ENCODE measurements at regions not wholly inside any gene's neighbourhood (a gene's known extent, or its start where the extent isn't known, plus 50 kb on each side); places are given as distances from the start of the nearest gene placed in this dataset.

GRCh38 chr10:49463605-49464004 is 67.7 kb upstream of the DRGX start:
- CTCF ChIA-PET = interaction anchor here (0.9 to 1.1 kb wide), 2 partner anchors 17 to 131 kb away, joined by 3 to 4 read pairs; no protein-coding TSS in a partner anchor
- POLR2A ChIA-PET = no interaction called here
- TF ChIP-seq CTCF (IDR thresholded peaks at IDR 0.05; ENCODE audit: insufficient read depth, low read length, missing control alignments) = no peak
- H3K4me3 ChIP-seq (ENCODE audit: low read depth, low read length) = no peak overlapping the region
- DNase-seq (ENCODE audit: low read depth, low spot score) = no peak

DNA sequence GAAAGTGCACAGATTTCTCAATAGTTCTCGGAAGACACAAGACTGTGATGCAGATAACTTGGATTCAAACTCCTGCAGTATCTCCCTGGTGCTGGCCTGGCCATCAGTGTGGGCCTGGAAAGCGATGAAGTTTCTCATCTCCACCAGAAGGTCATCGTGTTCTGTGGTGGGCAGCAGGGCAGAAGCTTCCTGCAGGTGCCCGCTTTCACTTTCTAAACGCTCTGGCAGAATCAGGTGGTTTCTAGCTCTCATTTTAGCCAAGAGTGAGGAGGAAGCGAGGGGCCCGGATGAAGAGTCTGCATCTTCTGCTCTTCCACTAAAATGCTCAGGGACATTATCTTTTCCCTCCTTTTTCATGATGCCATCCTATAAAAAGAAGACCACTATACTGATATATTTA is 63.0 kb upstream of the DRGX start:
- POLR2A ChIA-PET = no interaction called here
- TF ChIP-seq CTCF (IDR thresholded peaks at IDR 0.05; ENCODE audit: insufficient read depth, low read length, missing control alignments) = no peak
- H3K4me3 ChIP-seq (ENCODE audit: low read depth, low read length) = no peak overlapping the region
- no peak for DNase-seq (ENCODE audit: low read depth, low spot score)
- CTCF ChIA-PET = no interaction called here

DNA sequence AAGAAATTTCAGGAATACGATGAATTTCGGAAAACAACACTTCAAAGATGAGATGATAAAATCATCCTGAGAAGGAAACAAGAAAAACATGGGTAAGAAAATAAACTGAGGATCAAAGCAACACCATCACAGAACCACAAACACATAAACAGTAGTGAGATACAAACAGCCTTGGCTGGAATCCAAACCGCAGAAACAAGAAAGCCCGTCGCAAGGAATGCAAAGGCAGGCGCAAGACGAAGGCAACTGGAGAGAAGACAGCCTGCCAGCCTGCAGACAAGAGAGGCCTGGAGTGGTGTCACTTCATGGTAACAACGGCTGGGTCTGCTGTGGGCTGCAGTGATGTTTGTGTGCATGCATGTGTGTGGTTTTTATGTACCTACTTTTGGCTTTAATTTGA is 61.8 kb upstream of the DRGX start:
- no peak for DNase-seq (ENCODE audit: low read depth, low spot score)
- ChIA-PET CTCF (interaction anchor here (1.0 to 2.3 kb wide), 2 partner anchors 50 to 54 kb away, joined by 4 to 8 read pairs; no protein-coding TSS in a partner anchor), POLR2A (no interaction called here)
- TF ChIP-seq CTCF (IDR thresholded peaks at IDR 0.05; ENCODE audit: insufficient read depth, low read length, missing control alignments) = no peak
- H3K4me3 ChIP-seq (ENCODE audit: low read depth, low read length) = no peak overlapping the region

DNA sequence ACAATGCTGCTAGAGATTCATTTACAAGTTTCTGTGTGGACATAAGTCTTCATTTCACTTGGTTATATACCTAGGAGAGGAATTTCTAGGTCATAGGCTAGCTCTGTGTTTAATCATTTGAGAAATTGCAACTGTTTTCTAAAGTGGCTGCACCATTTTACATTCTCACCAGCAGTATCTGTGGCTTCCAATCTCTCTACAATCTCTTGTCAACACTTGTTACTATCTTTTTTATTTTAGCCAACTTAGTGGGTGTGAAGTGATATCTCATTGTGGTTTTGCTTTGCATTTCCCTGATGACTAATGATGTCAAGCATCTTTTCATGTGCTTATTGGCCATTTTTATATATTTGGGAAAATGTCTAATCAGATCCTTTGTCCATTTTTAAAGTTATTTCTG is 53.0 kb upstream of the DRGX start:
- no peak for DNase-seq (ENCODE audit: low read depth, low spot score)
- no peak for TF ChIP-seq CTCF (IDR thresholded peaks at IDR 0.05; ENCODE audit: insufficient read depth, low read length, missing control alignments)
- POLR2A ChIA-PET = no interaction called here
- no peak overlapping the region for H3K4me3 ChIP-seq (ENCODE audit: low read depth, low read length)
- CTCF ChIA-PET = interaction anchor here (1.0 kb wide), 1 partner anchor 64 kb away, joined by 3 read pairs; no protein-coding TSS in a partner anchor

DNA sequence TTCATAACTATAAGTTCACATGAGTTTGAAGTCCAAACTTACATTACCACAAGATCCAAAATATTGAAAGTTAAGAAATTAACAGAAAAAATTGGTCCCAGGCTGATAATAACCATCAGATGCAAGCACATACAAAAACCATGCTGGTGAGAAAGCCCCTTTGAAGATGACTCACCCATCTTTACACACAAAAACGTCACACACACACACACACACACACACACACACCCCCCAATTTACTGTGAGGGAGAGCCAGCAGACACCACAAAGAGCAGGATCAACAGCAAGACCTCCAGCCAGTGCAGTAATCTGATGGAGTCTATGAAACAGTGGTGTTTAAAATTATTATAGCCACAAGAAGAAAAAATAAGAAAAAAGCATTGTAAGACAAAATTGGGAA is 50.1 kb upstream of the DRGX start:
- POLR2A ChIA-PET = no interaction called here
- no peak for TF ChIP-seq CTCF (IDR thresholded peaks at IDR 0.05; ENCODE audit: insufficient read depth, low read length, missing control alignments)
- DNase-seq (ENCODE audit: low read depth, low spot score) = peak; percentile 21
- CTCF ChIA-PET = interaction anchor here (0.6 kb wide), 1 partner anchor 17 kb away, joined by 3 read pairs; no protein-coding TSS in a partner anchor
- no peak overlapping the region for H3K4me3 ChIP-seq (ENCODE audit: low read depth, low read length)

All from AG04449 (cell line).